GM12874 (cell line): ENCODE measurements at regions not wholly inside any gene's neighbourhood (a gene's known extent, or its start where the extent isn't known, plus 50 kb on each side); places are given as distances from the start of the nearest gene placed in this dataset.

Experiments used
- CTCF ChIP-seq: IDR thresholded peaks from 2 replicates; pipeline ENCODE4 v1.5.1; 2011; ENCODE audit warnings: low read depth, mild to moderate bottlenecking, control low read depth, low read length, moderate library complexity; ENCODE audit not compliant: insufficient read depth

- no peak for TF ChIP-seq CTCF
These were observed 557.2 kb downstream of the INHBA start for GRCh38 chr7:41145656-41146055.

- TF ChIP-seq CTCF, result no peak
These were observed 559.9 kb downstream of the INHBA start for GRCh38 chr7:41142904-41143473.

GRCh38 chr7:41139789-41140188 lies 563.1 kb downstream of the INHBA start:
- no peak for TF ChIP-seq CTCF

GRCh38 chr7:41136551-41136950 lies 566.3 kb downstream of the INHBA start:
- no peak for TF ChIP-seq CTCF

- no peak for TF ChIP-seq CTCF
These were observed 567.4 kb downstream of the INHBA start for GRCh38 chr7:41135511-41135910.

GRCh38 chr7:41134300-41135255 lies 568.3 kb downstream of the INHBA start:
- TF ChIP-seq CTCF, result no peak

GRCh38 chr7:41133690-41134299 lies 569.1 kb downstream of the INHBA start:
- no peak for TF ChIP-seq CTCF
